Activated CD4-positive, alpha-beta T cell treated with anti-CD3 and anti-CD28 coated beads, Interleukin-2, amount 10 ng/mL, durations not matched to agents 24 days and 14 days (primary cell): ENCODE measurements at regions not wholly inside any gene's neighbourhood (a gene's known extent, or its start where the extent isn't known, plus 50 kb on each side); places are given as distances from the start of the nearest gene placed in this dataset.

Experiments used
- DNase-seq: peaks from one replicate; pipeline ENCODE4 v3.0.0; 2022
- H3K27ac Mint-ChIP-seq: one replicate; pipeline ENCODE4 v1.8.0; 2022; ENCODE audit warnings: mild to moderate bottlenecking, mixed read lengths
- H3K27me3 Mint-ChIP-seq: one replicate; pipeline ENCODE4 v1.8.0; 2022; ENCODE audit warnings: mixed read lengths
- H3K36me3 Mint-ChIP-seq: one replicate; pipeline ENCODE4 v1.8.0; 2022; ENCODE audit warnings: low read depth, mild to moderate bottlenecking, mixed read lengths
- H3K4me1 Mint-ChIP-seq: one replicate; pipeline ENCODE4 v1.8.0; 2021; ENCODE audit warnings: mixed read lengths
- H3K4me3 Mint-ChIP-seq: one replicate; pipeline ENCODE4 v1.8.0; 2022; ENCODE audit warnings: mild to moderate bottlenecking, moderate library complexity, mixed read lengths
- H3K9me3 Mint-ChIP-seq: one replicate; pipeline ENCODE4 v1.8.0; 2021; ENCODE audit warnings: mixed read lengths
- intact Hi-C: fragments of 100-400 bp; cut with micrococcal nuclease; formaldehyde crosslinking; loops from one replicate; pipeline ENCODE4 v1.15.1; 2023

- Mint-ChIP-seq H3K9me3 (no peaks in the 10 kb centered on the region), H3K4me1 (no peaks in the 10 kb centered on the region), H3K4me3 (no peak overlapping the region), H3K36me3 (no peaks in the 10 kb centered on the region), H3K27me3 (no peaks in the 10 kb centered on the region), H3K27ac (no peak overlapping the region)
- no peak for DNase-seq
- intact Hi-C loops, result no loop called here
Observed at GRCh38 chr14:40463886-40464285, 1031.7 kb upstream of the FBXO33 start.

- H3K27ac Mint-ChIP-seq, result no peak overlapping the region
- no peak for DNase-seq
- H3K9me3 Mint-ChIP-seq, result no peaks in the 10 kb centered on the region
- no peaks in the 10 kb centered on the region for H3K4me1 Mint-ChIP-seq
- H3K27me3 Mint-ChIP-seq, result no peaks in the 10 kb centered on the region
- H3K36me3 Mint-ChIP-seq, result no peaks in the 10 kb centered on the region
- intact Hi-C loops, result no loop called here
- no peak overlapping the region for H3K4me3 Mint-ChIP-seq
Observed at GRCh38 chr14:40452674-40453073, 1020.4 kb upstream of the FBXO33 start.

GRCh38 chr14:40447017-40447416 lies 1014.8 kb upstream of the FBXO33 start:
- Mint-ChIP-seq H3K4me1 (no peaks in the 10 kb centered on the region), H3K27ac (no peak overlapping the region), H3K36me3 (no peaks in the 10 kb centered on the region), H3K9me3 (peaks cover 4% of the 10 kb centered on the region), H3K4me3 (no peak overlapping the region), H3K27me3 (no peaks in the 10 kb centered on the region)
- intact Hi-C loops, result no loop called here
- DNase-seq, result no peak

GRCh38 chr14:40445020-40445419 lies 1012.8 kb upstream of the FBXO33 start:
- Mint-ChIP-seq H3K36me3 (no peaks in the 10 kb centered on the region), H3K9me3 (peaks cover 4% of the 10 kb centered on the region), H3K27ac (no peak overlapping the region), H3K4me3 (no peak overlapping the region), H3K4me1 (no peaks in the 10 kb centered on the region), H3K27me3 (no peaks in the 10 kb centered on the region)
- DNase-seq, result no peak
- intact Hi-C loops, result no loop called here

- no peaks in the 10 kb centered on the region for H3K4me1 Mint-ChIP-seq
- H3K36me3 Mint-ChIP-seq, result no peaks in the 10 kb centered on the region
- no peak overlapping the region for H3K27ac Mint-ChIP-seq
- intact Hi-C loops, result no loop called here
- no peak overlapping the region for H3K4me3 Mint-ChIP-seq
- H3K27me3 Mint-ChIP-seq, result no peaks in the 10 kb centered on the region
- DNase-seq, result no peak
- H3K9me3 Mint-ChIP-seq, result no peaks in the 10 kb centered on the region
Observed at GRCh38 chr14:40436551-40436950, 1004.3 kb upstream of the FBXO33 start.

GRCh38 chr14:40417777-40418401 lies 985.7 kb upstream of the FBXO33 start:
- DNase-seq, result peak; percentile 56
- intact Hi-C loops, result no loop called here
- H3K27ac Mint-ChIP-seq, result no peak overlapping the region

GRCh38 chr14:40416565-40416964 lies 984.3 kb upstream of the FBXO33 start:
- intact Hi-C loops, result no loop called here
- no peak for DNase-seq
- H3K9me3 Mint-ChIP-seq, result no peaks in the 10 kb centered on the region
- no peak overlapping the region for H3K4me3 Mint-ChIP-seq
- H3K27me3 Mint-ChIP-seq, result no peaks in the 10 kb centered on the region
- H3K4me1 Mint-ChIP-seq, result no peaks in the 10 kb centered on the region
- no peaks in the 10 kb centered on the region for H3K36me3 Mint-ChIP-seq
- no peak overlapping the region for H3K27ac Mint-ChIP-seq

More at GRCh38 chr14:40417777-40418401, 985.7 kb upstream of the FBXO33 start:
- no peaks in the 10 kb centered on the region for H3K4me1 Mint-ChIP-seq
- no peaks in the 10 kb centered on the region for H3K36me3 Mint-ChIP-seq
- H3K4me3 Mint-ChIP-seq, result no peak overlapping the region
- H3K27me3 Mint-ChIP-seq, result no peaks in the 10 kb centered on the region
- no peaks in the 10 kb centered on the region for H3K9me3 Mint-ChIP-seq

- intact Hi-C loops, result no loop called here
- H3K9me3 Mint-ChIP-seq, result peaks cover 8% of the 10 kb centered on the region
- no peaks in the 10 kb centered on the region for H3K36me3 Mint-ChIP-seq
- H3K27me3 Mint-ChIP-seq, result no peaks in the 10 kb centered on the region
- DNase-seq, result no peak
- H3K4me3 Mint-ChIP-seq, result no peak overlapping the region
- H3K27ac Mint-ChIP-seq, result no peak overlapping the region
- H3K4me1 Mint-ChIP-seq, result no peaks in the 10 kb centered on the region
Observed at GRCh38 chr14:40414386-40414785, 982.2 kb upstream of the FBXO33 start.

- Mint-ChIP-seq H3K4me1 (no peaks in the 10 kb centered on the region), H3K27ac (no peak overlapping the region), H3K4me3 (no peak overlapping the region), H3K9me3 (peaks cover 8% of the 10 kb centered on the region), H3K27me3 (no peaks in the 10 kb centered on the region), H3K36me3 (no peaks in the 10 kb centered on the region)
- intact Hi-C loops, result no loop called here
- no peak for DNase-seq
Observed at GRCh38 chr14:40413136-40413535, 980.9 kb upstream of the FBXO33 start.

GRCh38 chr14:40410708-40411107 lies 978.5 kb upstream of the FBXO33 start:
- Mint-ChIP-seq H3K27ac (no peak overlapping the region), H3K4me3 (no peak overlapping the region), H3K9me3 (peaks cover 11% of the 10 kb centered on the region), H3K27me3 (no peaks in the 10 kb centered on the region), H3K36me3 (no peaks in the 10 kb centered on the region), H3K4me1 (no peaks in the 10 kb centered on the region)
- DNase-seq, result no peak
- intact Hi-C loops, result no loop called here

GRCh38 chr14:40402957-40403356 lies 970.7 kb upstream of the FBXO33 start:
- Mint-ChIP-seq H3K4me3 (no peak overlapping the region), H3K4me1 (no peaks in the 10 kb centered on the region), H3K27ac (no peak overlapping the region), H3K27me3 (no peaks in the 10 kb centered on the region), H3K9me3 (peaks cover 3% of the 10 kb centered on the region), H3K36me3 (no peaks in the 10 kb centered on the region)
- DNase-seq, result no peak
- intact Hi-C loops, result no loop called here

- Mint-ChIP-seq H3K9me3 (no peaks in the 10 kb centered on the region), H3K4me3 (no peak overlapping the region), H3K27ac (no peak overlapping the region), H3K36me3 (no peaks in the 10 kb centered on the region), H3K27me3 (no peaks in the 10 kb centered on the region), H3K4me1 (no peaks in the 10 kb centered on the region)
- DNase-seq, result no peak
- intact Hi-C loops, result no loop called here
Observed at GRCh38 chr14:40398981-40399380, 966.7 kb upstream of the FBXO33 start.

- no peaks in the 10 kb centered on the region for H3K9me3 Mint-ChIP-seq
- no peaks in the 10 kb centered on the region for H3K36me3 Mint-ChIP-seq
- no peak for DNase-seq
- H3K4me3 Mint-ChIP-seq, result no peak overlapping the region
- no peaks in the 10 kb centered on the region for H3K4me1 Mint-ChIP-seq
- intact Hi-C loops, result no loop called here
- H3K27me3 Mint-ChIP-seq, result no peaks in the 10 kb centered on the region
- no peak overlapping the region for H3K27ac Mint-ChIP-seq
Observed at GRCh38 chr14:40394634-40395340, 962.6 kb upstream of the FBXO33 start.

- no peak for DNase-seq
- H3K36me3 Mint-ChIP-seq, result no peaks in the 10 kb centered on the region
- no peaks in the 10 kb centered on the region for H3K9me3 Mint-ChIP-seq
- no peak overlapping the region for H3K27ac Mint-ChIP-seq
- no peaks in the 10 kb centered on the region for H3K27me3 Mint-ChIP-seq
- H3K4me1 Mint-ChIP-seq, result no peaks in the 10 kb centered on the region
- no peak overlapping the region for H3K4me3 Mint-ChIP-seq
- intact Hi-C loops, result no loop called here
Observed at GRCh38 chr14:40393143-40393542, 960.9 kb upstream of the FBXO33 start.

GRCh38 chr14:40386433-40386832 lies 954.2 kb upstream of the FBXO33 start:
- no peaks in the 10 kb centered on the region for H3K4me1 Mint-ChIP-seq
- H3K36me3 Mint-ChIP-seq, result no peaks in the 10 kb centered on the region
- no peak for DNase-seq
- H3K9me3 Mint-ChIP-seq, result no peaks in the 10 kb centered on the region
- H3K4me3 Mint-ChIP-seq, result no peak overlapping the region
- no peak overlapping the region for H3K27ac Mint-ChIP-seq
- intact Hi-C loops, result no loop called here
- H3K27me3 Mint-ChIP-seq, result no peaks in the 10 kb centered on the region
